Type B pancreatic cell (in vitro differentiated cells): ENCODE measurements at regions not wholly inside any gene's neighbourhood (a gene's known extent, or its start where the extent isn't known, plus 50 kb on each side); places are given as distances from the start of the nearest gene placed in this dataset.
"Not testable (repeated sequence)": the region's sequence is repeated elsewhere in the genome, so short reads cannot be mapped to it uniquely, and the experiment has no call there.

Experiments
- DNase-seq: peaks from one replicate; pipeline ENCODE4 v3.0.0; 2021; ENCODE audit warnings: mixed read lengths; ENCODE audit not compliant: unreplicated experiment; ENCODE audit errors: extremely low spot score
- H3K27ac Mint-ChIP-seq: 2 replicates; pipeline ENCODE4 v1.8.0; 2021; ENCODE audit warnings: mild to moderate bottlenecking, mixed read lengths
- H3K27me3 Mint-ChIP-seq: 2 replicates; pipeline ENCODE4 v1.8.0; 2021; ENCODE audit warnings: mixed read lengths
- H3K36me3 Mint-ChIP-seq: 2 replicates; pipeline ENCODE4 v1.8.0; 2021; ENCODE audit warnings: mixed read lengths
- H3K4me1 Mint-ChIP-seq: one replicate; pipeline ENCODE4 v1.8.0; 2021; ENCODE audit warnings: mixed read lengths; ENCODE audit not compliant: unreplicated experiment
- H3K4me3 Mint-ChIP-seq: 2 replicates; pipeline ENCODE4 v1.8.0; 2021; ENCODE audit warnings: mild to moderate bottlenecking, mixed read lengths
- H3K9me3 Mint-ChIP-seq: 2 replicates; pipeline ENCODE4 v1.8.0; 2021; ENCODE audit warnings: mixed read lengths
- TF ChIP-seq, protein P1 (sequence below): fragments of 200-600 bp; sonication (generic); conservative IDR thresholded peaks from 2 replicates; pipeline ENCODE4 v1.5.0; 2021; ENCODE audit warnings: antibody characterized with exemption, mild to moderate bottlenecking

DNA sequence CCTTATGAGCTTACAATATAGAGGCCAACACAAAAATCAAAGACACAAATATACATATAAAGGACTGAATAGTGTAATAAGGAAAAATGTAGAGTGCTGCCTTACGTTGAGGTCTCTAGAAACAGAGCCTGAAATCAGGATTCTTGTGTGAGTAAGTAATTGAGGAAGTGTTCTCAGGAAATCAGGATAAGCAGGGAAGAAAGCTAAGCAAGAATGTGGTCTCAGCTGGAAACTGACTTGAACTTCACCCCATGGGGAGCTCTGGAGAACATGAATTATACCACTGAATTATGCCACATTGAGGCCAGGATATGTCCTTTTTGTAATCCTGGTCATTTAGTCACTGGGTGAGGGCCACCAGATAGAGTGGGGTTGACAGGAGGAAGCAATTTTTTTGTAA lies 191.9 kb downstream of the ETV1 start:
- H3K27me3 Mint-ChIP-seq = no peaks in the 10 kb centered on the region
- H3K36me3 Mint-ChIP-seq = no peaks in the 10 kb centered on the region
- DNase-seq = no peak
- H3K27ac Mint-ChIP-seq = no peak overlapping the region
- no peak overlapping the region for H3K4me3 Mint-ChIP-seq
- no peaks in the 10 kb centered on the region for H3K9me3 Mint-ChIP-seq
- TF ChIP-seq, protein P1, sequence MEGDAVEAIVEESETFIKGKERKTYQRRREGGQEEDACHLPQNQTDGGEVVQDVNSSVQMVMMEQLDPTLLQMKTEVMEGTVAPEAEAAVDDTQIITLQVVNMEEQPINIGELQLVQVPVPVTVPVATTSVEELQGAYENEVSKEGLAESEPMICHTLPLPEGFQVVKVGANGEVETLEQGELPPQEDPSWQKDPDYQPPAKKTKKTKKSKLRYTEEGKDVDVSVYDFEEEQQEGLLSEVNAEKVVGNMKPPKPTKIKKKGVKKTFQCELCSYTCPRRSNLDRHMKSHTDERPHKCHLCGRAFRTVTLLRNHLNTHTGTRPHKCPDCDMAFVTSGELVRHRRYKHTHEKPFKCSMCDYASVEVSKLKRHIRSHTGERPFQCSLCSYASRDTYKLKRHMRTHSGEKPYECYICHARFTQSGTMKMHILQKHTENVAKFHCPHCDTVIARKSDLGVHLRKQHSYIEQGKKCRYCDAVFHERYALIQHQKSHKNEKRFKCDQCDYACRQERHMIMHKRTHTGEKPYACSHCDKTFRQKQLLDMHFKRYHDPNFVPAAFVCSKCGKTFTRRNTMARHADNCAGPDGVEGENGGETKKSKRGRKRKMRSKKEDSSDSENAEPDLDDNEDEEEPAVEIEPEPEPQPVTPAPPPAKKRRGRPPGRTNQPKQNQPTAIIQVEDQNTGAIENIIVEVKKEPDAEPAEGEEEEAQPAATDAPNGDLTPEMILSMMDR = no peak
- H3K4me1 Mint-ChIP-seq = no peaks in the 10 kb centered on the region

DNA sequence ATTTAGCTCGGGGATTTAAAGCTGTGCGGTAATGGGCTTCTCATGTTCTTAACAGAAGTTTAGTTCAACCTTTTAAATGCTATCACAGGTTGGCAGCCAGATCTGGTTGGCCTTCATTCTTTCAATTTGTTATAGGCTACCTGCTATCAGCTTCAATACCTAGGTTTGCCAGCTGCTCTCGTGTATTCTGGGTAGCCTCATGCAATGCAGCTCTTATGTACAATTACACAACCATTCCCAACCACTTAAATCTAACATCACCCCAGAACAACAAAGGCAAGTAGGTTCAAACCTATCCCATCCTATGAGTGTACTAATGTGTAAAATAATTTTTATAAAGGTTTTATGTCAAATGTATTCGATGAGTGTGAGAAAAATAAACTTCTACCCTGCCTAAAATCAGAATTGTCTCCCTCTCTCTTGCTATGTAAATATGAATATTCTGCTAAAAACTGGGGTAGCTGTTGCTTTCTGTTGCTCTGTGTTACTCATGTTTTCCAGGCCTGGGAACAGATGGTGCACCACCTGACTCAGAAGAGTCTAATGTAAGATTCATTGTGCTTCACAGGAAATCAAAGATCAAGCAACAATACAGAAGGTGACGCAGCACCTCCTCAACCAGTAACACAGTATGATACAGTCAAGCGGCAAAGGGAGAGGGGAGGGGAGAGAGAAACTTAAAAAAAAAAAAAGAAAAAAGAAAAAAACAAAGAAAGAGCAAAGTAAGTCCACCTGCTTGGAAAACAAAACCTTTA lies 188.6 kb downstream of the ETV1 start:
- H3K4me1 Mint-ChIP-seq = no peaks in the 10 kb centered on the region
- TF ChIP-seq, protein P1 = no peak
- H3K27ac Mint-ChIP-seq = no peak overlapping the region

DNA sequence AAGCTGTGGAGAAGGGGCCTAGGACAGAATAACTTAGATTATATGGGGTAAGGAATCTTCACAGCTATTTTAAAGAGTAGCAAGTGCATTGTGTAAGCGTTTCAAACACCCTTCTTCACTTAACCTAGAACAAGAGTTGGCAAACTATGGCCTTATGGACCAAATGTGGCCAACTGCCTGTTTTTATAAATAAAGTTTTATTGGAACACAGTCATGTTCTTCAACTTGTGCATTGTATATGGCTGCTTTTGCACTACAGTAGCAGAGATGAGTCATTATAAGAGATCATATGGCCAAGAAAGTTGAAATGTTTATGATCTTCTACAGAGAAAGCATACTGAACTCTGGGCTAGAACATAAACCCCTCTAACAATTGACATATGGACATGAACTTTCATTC lies 187.8 kb downstream of the ETV1 start:
- H3K36me3 Mint-ChIP-seq = no peaks in the 10 kb centered on the region
- H3K4me3 Mint-ChIP-seq = no peak overlapping the region
- H3K27ac Mint-ChIP-seq = no peak overlapping the region
- no peaks in the 10 kb centered on the region for H3K4me1 Mint-ChIP-seq
- no peaks in the 10 kb centered on the region for H3K27me3 Mint-ChIP-seq
- H3K9me3 Mint-ChIP-seq = no peaks in the 10 kb centered on the region
- TF ChIP-seq, protein P1 = no peak
- no peak for DNase-seq

More for the DNA sequence above, 188.6 kb downstream of the ETV1 start:
- Mint-ChIP-seq H3K4me3 (no peak overlapping the region), H3K27me3 (no peaks in the 10 kb centered on the region), H3K9me3 (no peaks in the 10 kb centered on the region), H3K36me3 (no peaks in the 10 kb centered on the region)
- DNase-seq = no peak

DNA sequence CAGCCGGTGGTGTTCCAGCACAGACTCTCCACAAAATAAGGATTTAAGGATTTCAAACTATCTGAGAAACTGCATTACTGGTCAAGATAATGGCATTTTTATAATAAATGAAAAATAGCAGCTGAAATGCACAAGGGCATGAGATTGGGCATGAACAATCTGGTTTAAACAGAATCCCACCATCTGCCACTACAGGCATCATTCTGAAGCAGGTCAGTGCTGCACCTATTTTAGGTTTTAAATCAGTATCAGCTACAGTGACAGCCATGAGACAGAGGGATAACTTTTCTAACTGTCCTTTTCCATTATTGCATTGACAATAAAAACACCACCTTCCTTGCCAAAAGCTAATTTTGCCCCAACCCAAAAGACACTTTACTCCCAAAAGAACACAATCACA lies 186.8 kb downstream of the ETV1 start:
- Mint-ChIP-seq H3K4me3 (no peak overlapping the region), H3K27ac (no peak overlapping the region), H3K27me3 (no peaks in the 10 kb centered on the region), H3K36me3 (no peaks in the 10 kb centered on the region), H3K4me1 (no peaks in the 10 kb centered on the region), H3K9me3 (no peaks in the 10 kb centered on the region)
- no peak for DNase-seq
- TF ChIP-seq, protein P1 = no peak

DNA sequence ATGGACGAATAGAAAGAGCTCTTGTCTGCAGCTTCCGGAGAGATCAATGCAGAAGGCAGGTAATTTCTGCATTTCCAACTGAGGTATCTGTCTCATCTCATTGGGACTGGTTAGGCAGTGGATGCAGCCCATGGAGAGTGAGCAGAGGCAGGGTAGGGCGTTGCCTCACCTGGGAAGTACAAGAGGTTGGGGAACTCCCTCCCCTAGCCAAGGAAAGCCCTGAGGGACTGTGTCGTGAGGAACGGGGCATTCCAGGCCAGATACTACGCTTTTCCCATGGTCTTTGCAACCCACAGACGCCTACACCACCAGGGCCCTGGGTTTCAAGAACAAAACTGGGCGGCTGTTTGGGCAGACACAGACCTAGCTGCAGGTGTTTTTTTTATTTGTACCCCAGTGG lies 186.3 kb downstream of the ETV1 start:
- no peaks in the 10 kb centered on the region for H3K4me1 Mint-ChIP-seq
- TF ChIP-seq, protein P1 = no peak
- H3K27me3 Mint-ChIP-seq = no peaks in the 10 kb centered on the region
- no peak overlapping the region for H3K27ac Mint-ChIP-seq
- no peaks in the 10 kb centered on the region for H3K36me3 Mint-ChIP-seq
- no peaks in the 10 kb centered on the region for H3K9me3 Mint-ChIP-seq
- no peak for DNase-seq
- no peak overlapping the region for H3K4me3 Mint-ChIP-seq

DNA sequence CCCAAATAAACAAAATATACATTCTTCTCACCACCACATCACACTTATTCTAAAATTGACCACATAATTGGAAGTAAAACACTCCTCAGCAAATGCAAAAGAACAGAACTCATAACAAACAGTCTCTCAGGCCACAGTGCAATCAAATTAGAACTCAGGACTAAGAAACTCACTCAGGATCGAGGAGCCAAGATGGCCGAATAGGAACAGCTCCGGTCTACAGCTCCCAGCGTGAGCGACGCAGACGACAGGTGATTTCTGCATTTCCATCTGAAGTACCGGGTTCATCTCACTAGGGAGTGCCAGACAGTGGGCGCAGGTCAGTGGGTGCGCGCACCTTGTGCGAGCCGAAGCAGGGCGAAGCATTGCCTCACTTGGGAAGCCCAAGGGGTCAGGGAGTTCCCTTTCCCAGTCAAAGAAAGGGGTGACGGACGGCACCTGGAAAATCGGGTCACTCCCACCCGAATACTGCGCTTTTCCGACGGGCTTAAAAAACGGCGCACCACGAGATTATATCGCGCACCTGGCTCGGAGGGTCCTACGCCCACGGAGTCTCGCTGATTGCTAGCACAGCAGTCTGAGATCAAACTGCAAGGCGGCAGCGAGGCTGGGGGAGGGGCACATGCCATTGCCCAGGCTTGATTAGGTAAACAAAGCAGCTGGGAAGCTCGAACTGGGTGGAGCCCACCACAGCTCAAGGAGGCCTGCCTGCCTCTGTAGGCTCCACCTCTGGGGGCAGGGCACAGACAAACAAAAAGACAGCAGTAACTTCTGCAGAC lies 183.2 kb downstream of the ETV1 start:
- not testable (repeated sequence) for H3K9me3 Mint-ChIP-seq, H3K27me3 Mint-ChIP-seq, H3K4me1 Mint-ChIP-seq, H3K36me3 Mint-ChIP-seq, DNase-seq
- Mint-ChIP-seq H3K4me3 (peak overlapping the region; percentile 88), H3K27ac (peak overlapping the region; percentile 79)

DNA sequence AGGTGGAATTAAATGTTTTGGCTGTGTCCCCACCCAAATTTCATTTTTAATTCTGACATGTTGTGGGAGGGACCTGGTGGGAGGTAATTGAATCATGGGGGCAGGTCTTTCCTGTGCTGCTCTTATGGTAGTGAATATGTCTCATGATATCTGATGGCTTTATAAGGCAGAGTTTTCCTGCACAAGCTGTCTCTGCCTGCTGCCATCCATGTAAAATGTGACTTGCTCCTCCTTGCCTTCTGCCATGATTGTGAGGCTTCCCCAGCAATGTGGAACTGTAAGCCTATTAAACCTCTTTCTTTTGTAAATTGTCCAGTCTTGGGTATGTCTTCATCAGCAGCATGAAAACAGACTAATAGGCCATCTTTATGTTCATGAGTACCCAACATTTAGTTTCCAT lies 172.2 kb downstream of the ETV1 start:
- not testable (repeated sequence) for H3K27ac Mint-ChIP-seq, H3K27me3 Mint-ChIP-seq, DNase-seq, H3K36me3 Mint-ChIP-seq, H3K4me1 Mint-ChIP-seq, H3K4me3 Mint-ChIP-seq
- peaks cover 11% of the 10 kb centered on the region for H3K9me3 Mint-ChIP-seq
